OCI-LY1 (cell line): ENCODE measurements at regions not wholly inside any gene's neighbourhood (a gene's known extent, or its start where the extent isn't known, plus 50 kb on each side); places are given as distances from the start of the nearest gene placed in this dataset.

Experiments used
- CTCF ChIP-seq: fragments of 200-600 bp; sonication (generic), shearing (Covaris generic); IDR thresholded peaks from 2 replicates; pipeline ENCODE4 v1.5.1; 2017; ENCODE audit warnings: mild to moderate bottlenecking, antibody characterized with exemption, low read length, moderate library complexity, mixed read lengths
- EZH2 ChIP-seq: fragments of 200-600 bp; sonication (generic), shearing (Covaris generic); IDR thresholded peaks from 2 replicates; pipeline ENCODE4 v1.8.0; 2017; ENCODE audit warnings: borderline replicate concordance, mixed run types, mild to moderate bottlenecking, antibody characterized with exemption, low read length, moderate library complexity, mixed read lengths

GRCh38 chr5:128673411-128673957 is 135.4 kb upstream of the FBN2 start:
- no peak for TF ChIP-seq CTCF
- no peak for TF ChIP-seq EZH2
